CD4-positive, alpha-beta T cell treated with Interferon alpha-2 for 1 hour (primary cell): ENCODE measurements at regions not wholly inside any gene's neighbourhood (a gene's known extent, or its start where the extent isn't known, plus 50 kb on each side); places are given as distances from the start of the nearest gene placed in this dataset.

Experiments used
- DNase-seq, 2 donors: peaks; one replicate each; pipeline ENCODE4 v3.0.0-alpha.2; 2020 to 2022

DNA sequence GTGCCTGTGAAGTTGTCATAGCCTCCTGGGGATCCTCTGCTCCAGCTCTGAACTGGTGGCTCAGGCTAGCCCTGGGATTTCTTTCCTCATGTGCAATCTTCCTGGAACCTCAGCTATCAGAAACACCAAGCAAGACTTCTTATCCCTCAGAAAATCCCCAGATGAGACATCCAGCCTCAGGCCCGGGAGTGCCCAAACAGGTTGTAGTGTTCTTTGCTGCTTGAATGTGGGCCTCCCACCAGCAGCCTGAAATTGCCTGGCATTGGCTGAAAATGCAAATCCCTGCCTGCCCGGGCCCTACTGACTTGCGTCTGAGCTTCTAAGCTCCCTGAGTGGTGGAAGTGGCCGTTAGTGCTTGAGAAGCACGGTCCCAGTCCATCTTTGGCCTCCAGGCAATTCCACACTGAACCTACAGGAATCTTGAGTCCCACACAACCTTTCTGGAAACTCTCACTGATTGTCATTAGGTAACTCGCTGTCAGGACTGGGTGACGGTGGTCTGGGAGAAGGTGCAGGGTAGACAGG is 146.8 kb downstream of the ZBTB18 start:
- no peak for DNase-seq

DNA sequence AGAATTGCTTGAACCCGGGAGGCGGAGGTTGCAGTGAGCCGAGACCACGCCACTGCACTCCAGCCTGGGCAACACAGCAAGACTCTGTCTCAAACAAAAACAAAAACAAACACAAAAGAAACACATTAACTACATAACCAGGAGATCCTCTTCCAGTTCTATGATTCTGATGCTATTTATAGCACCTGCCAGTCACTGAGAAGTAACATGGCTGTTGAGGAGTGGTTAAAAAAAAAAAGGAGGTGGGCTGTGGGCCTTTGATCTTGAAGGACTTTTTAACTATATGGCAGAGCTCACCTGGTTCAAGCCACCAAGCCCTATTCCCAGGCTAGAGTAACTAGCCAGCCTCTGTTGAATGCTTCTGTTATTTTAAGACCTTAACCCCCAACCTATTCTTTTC is 148.8 kb downstream of the ZBTB18 start:
- DNase-seq: no peak

DNA sequence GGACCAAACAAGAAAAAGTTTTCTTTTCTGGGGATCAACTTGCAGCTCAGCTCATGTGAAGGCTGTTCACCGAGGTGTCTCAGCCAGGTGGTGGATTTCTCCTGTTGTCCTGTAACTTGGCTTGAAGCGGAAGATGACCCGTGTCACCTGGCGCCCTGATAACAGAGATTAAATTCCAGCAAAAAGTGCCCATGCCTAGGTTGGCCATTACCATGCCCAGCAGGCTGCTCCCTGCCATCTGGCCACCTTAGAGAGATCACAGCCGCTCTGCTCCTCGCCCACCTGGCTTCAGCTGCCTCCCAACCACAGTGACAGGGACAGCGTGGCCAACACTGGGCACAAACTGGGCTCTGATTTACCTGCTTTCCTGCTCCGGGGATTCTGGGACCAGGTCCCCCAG is 149.5 kb downstream of the ZBTB18 start:
- DNase-seq: no peak

GRCh38 chr1:244201750-244202149 is 150.7 kb downstream of the ZBTB18 start:
- DNase-seq: no peak

DNA sequence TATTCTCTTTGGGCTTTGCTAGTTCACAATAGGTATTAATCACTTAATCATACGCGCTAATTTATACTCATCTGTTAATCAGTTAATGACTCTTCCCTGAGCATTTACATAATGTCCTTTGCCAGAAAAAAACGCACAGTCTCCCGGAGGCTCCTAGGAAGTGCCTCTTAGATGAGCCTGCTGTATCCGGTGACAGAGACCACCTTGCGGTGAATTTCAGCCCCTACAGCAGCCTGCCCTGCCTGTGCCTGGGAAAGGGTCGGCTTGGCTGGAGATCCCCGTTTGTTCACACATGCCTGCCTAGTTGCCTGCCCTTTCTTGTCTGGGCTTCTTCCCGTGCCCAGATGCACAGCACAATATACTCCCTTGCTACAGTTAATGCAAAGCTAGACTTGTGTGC is 152.9 kb downstream of the ZBTB18 start:
- no peak for DNase-seq

- DNase-seq: no peak
Observed at GRCh38 chr1:244205171-244205570, 154.1 kb downstream of the ZBTB18 start.

DNA sequence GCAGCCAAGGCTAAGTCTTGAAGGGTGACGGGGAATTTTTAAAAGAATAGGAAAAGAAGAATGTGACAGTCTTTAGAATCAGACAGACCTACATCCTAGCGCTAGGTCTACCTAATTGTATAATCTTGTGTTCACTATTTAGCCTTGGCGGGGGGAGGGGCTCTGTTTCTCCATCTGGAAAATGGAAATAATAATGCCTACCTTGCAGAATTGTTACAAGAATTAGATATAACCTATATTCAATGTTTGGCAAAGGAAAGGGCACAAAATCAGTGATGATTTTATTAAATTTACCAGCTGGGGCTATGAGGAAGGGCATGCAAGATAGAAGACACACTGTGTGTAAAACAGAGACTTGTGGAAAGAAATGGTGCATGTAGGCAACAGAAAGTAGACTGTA is 154.8 kb downstream of the ZBTB18 start:
- no peak for DNase-seq

GRCh38 chr1:244207042-244207934 is 156.2 kb downstream of the ZBTB18 start:
- DNase-seq: no peak

DNA sequence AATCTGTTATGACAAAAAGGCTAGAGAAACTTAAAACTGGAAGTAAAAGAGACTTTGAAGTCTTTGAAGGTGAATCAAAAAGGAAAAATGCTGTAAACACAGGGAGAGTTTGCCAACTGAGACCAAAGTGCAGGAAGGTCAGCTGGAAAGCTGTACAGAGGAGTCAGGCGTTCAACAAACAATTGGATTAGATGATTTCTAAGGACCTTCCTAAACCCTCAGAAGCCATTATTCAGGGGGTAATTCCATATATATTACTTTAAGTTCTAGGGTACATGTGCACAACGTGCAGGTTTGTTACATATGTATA is 156.8 kb downstream of the ZBTB18 start:
- DNase-seq: no peak

- DNase-seq: peak in 1 of 2 donors; percentile 5
Observed at GRCh38 chr1:244209955-244210354, 158.9 kb downstream of the ZBTB18 start.

GRCh38 chr1:244210884-244211558 is 159.9 kb downstream of the ZBTB18 start:
- DNase-seq: no peak

GRCh38 chr1:244211559-244211944 is 160.5 kb downstream of the ZBTB18 start:
- DNase-seq: no peak

GRCh38 chr1:244212219-244212618 is 161.1 kb downstream of the ZBTB18 start:
- DNase-seq: no peak

GRCh38 chr1:244212797-244213475 is 161.9 kb downstream of the ZBTB18 start:
- no peak for DNase-seq

DNA sequence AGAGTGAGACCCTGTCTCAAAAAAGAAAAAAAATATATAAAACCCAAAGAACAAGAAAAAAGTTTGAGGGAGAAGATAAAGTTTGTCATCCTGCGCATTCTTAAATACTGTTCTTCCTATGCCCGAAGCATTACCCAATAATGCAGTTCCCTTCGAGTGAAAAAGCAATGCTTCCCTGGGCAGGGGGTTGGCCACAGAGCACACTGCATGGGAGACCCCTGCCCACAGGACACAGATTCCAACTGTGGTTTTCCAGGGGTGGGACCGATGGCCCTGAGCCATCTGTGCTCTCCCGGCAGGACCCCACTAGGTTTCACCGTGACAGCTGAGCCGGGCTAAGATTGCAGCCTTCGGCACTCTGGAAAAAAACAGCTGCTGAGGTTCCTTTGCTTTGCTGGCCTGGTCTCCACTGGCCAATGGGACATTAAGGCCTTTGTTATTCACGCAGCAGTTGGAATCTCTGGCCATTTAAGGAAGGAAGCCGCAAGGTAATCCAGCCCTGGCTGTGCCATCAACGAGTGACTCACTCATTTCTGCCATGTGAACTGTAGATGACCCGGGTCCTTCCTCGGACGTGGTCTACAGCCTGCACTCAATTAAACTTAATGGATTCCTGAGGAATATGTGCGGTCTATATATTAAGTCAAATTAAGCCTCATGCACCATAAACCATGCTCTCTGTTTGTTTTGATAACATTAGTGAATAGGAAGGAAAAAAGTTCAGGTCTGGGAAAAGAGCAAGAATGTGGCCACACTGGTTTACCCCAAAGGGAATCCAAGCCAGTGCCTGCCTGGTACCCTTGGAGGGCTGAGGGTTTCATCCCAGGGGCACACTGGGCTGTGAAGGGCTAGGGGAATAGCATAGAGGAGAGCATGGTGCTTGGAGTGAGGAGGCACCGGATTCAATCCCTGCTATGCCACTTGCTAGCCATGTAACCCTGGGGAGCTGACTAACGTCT is 163.2 kb downstream of the ZBTB18 start:
- DNase-seq: peak in 1 of 2 donors; percentile 12

DNA sequence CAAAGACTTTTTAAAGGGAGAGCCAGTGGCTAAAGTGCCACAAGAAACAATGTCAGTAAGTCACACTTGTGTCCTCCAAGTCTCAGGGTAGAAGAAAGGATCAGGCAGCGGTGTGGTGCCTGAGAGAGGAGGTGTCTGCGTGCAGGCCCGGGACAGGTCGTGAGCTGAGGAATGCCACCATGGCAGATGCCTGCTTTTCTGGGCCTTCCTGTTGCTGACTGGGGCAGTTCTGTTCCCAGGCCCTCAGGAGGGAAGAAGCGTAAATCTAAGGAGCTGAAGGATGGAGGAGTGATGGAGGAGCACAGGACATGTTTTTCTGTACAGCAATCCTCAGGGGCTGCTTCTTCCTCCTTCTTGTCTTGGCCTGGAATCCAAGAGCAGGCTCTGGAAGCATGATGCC is 165.8 kb downstream of the ZBTB18 start:
- no peak for DNase-seq

DNA sequence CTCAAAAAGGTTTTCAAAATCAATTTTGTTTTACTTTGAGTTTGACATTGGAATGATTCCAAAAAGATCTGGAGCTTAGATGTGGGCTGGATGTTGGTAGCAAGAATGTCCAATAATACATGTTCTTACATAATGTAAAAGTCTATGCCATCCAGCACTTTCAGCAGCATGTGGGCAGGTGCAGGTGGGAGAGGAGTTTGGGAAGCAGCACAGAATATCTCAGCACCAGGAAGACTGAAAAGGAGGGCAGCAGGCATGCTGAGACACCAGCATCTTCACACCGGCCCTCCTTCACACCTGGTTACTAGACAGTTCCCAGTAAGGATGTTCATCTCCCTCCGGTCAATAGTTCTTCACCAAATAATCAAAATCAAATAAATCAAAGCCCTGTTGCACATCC is 166.6 kb downstream of the ZBTB18 start:
- DNase-seq: no peak

- no peak for DNase-seq
Observed at GRCh38 chr1:244218220-244218619, 167.1 kb downstream of the ZBTB18 start.

- DNase-seq: no peak
Observed at GRCh38 chr1:244219149-244219548, 168.1 kb downstream of the ZBTB18 start.

DNA sequence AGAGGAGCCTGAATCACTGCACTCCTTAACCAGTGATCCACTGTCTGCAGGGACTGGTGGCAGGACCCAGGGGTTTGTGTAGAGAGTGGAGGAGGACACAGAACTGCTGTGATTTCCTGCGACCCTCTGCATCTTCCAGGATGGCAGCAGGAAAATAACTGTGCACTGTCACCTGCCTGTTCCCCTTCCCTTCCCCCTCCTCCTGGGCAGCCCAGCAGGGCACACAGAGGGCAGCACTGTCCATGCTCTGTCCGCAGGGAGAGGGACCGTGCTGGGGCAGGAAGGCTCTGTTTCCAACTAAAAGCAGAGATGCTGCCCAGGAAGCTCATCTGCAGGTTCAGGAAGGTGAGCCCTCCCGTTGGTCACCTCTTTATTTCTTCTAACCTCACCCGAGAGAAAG is 168.7 kb downstream of the ZBTB18 start:
- no peak for DNase-seq

- no peak for DNase-seq
Observed at GRCh38 chr1:244220410-244220809, 169.3 kb downstream of the ZBTB18 start.

GRCh38 chr1:244221991-244222390 is 170.9 kb downstream of the ZBTB18 start:
- DNase-seq: no peak
